Panc1 (cell line): ENCODE measurements at regions not wholly inside any gene's neighbourhood (a gene's known extent, or its start where the extent isn't known, plus 50 kb on each side); places are given as distances from the start of the nearest gene placed in this dataset.

Source experiments
- ATAC-seq: fragments of 200-7000 bp; cut with Tn5 transposase; 2 replicates; pipeline ENCODE4 v1.9.1; 2020; ENCODE audit warnings: mild to moderate bottlenecking, moderate library complexity
- BruUV-seq: library from RNA; stranded (reverse); fragments of 400-500 nt; replicated peaks from 2 replicates; lab custom pipeline; 2021; lab: Mats Ljungman, UMichigan
- CTCF ChIA-PET: fragments of 300-600 bp; sonication (Branson Sonifier 250); formaldehyde crosslinking; loops from one replicate; lab custom pipeline; 2022; ENCODE audit warnings: antibody characterized with exemption; lab: Charles Lee
- POLR2A ChIA-PET: fragments of 300-600 bp; sonication (Branson Sonifier 250); formaldehyde crosslinking; loops from one replicate; lab custom pipeline; 2022; ENCODE audit warnings: antibody characterized with exemption; lab: Charles Lee
- DNase-seq: peaks from one replicate; pipeline ENCODE4 v3.0.0-alpha.2; 2010; ENCODE audit warnings: low read depth, low spot score
- H3K27ac ChIP-seq: 2 replicates; pipeline ENCODE4 v1.5.1; 2011; ENCODE audit warnings: mild to moderate bottlenecking, low read length, inconsistent platforms
- H3K27me3 ChIP-seq: fragments of 200-500 bp; sonication (Bioruptor generic); 2 replicates; pipeline ENCODE4 v1.6.0; 2014; ENCODE audit warnings: low read length, inconsistent platforms; ENCODE audit not compliant: control insufficient read depth, insufficient read depth
- H3K36me3 ChIP-seq: fragments of 200-500 bp; sonication (Bioruptor generic); 2 replicates; pipeline ENCODE4 v1.5.1; 2014; ENCODE audit warnings: inconsistent platforms, mild to moderate bottlenecking, low read length, moderate library complexity; ENCODE audit not compliant: control insufficient read depth, insufficient read depth
- H3K4me1 ChIP-seq: 2 replicates; pipeline ENCODE4 v1.5.1; 2011; ENCODE audit warnings: inconsistent platforms, mild to moderate bottlenecking, low read length, moderate library complexity; ENCODE audit not compliant: control insufficient read depth, insufficient read depth
- H3K4me3 ChIP-seq, 2 experiments: 2 replicates each; pipeline ENCODE4 v1.5.1; 2011 to 2012; ENCODE audit warnings: low read depth in 2 of 2, low read length in 2 of 2, mild to moderate bottlenecking in 2 of 2, inconsistent platforms in 1 of 2, moderate library complexity in 1 of 2
- H3K9me3 ChIP-seq: fragments of 200-500 bp; sonication (Bioruptor generic); 2 replicates; pipeline ENCODE4 v1.5.1; 2014; ENCODE audit warnings: low read depth, mild to moderate bottlenecking, inconsistent platforms, low read length, moderate library complexity; ENCODE audit not compliant: control insufficient read depth, insufficient read depth
- POLR2AphosphoS5 ChIP-seq: IDR thresholded peaks from 2 replicates; pipeline ENCODE4 v1.6.1; 2012; ENCODE audit warnings: mild to moderate bottlenecking, low read depth, low read length, moderate library complexity
- SIN3A ChIP-seq: IDR thresholded peaks from 2 replicates; pipeline ENCODE4 v1.6.1; 2012; ENCODE audit warnings: low read depth, mild to moderate bottlenecking, low read length, moderate library complexity, borderline replicate concordance; ENCODE audit not compliant: insufficient read depth
- TCF7L2 ChIP-seq: IDR thresholded peaks from 2 replicates; pipeline ENCODE4 v1.6.1; 2011; ENCODE audit warnings: mild to moderate bottlenecking, low read depth, low read length, inconsistent platforms
- in situ Hi-C: cut with HindIII; loops from 2 replicates; pipeline ENCODE4 v1.10.0; 2016; ENCODE audit warnings: low sequenced_read_pairs, low pct_unique_long_range_greater_than_20kb
- intact Hi-C: fragments of 100-400 bp; cut with micrococcal nuclease; formaldehyde crosslinking; loops from one replicate; pipeline ENCODE4 v1.10.0; 2022; ENCODE audit not compliant: unreplicated experiment
- TF ChIP-seq, protein P1 (sequence below), 2 experiments: IDR thresholded peaks; 2 replicates each; pipeline ENCODE4 v1.6.1; 2011 to 2012; ENCODE audit warnings: low read depth in 2 of 2, control low read depth in 1 of 2, low read length in 1 of 2, mild to moderate bottlenecking in 1 of 2, moderate library complexity in 1 of 2; ENCODE audit not compliant: insufficient read depth in 1 of 2
- TF ChIP-seq, protein P2 (sequence below): fragments of 450-650 bp; IDR thresholded peaks from 2 replicates; pipeline ENCODE4 v1.5.1; 2017; ENCODE audit warnings: mild to moderate bottlenecking

DNA sequence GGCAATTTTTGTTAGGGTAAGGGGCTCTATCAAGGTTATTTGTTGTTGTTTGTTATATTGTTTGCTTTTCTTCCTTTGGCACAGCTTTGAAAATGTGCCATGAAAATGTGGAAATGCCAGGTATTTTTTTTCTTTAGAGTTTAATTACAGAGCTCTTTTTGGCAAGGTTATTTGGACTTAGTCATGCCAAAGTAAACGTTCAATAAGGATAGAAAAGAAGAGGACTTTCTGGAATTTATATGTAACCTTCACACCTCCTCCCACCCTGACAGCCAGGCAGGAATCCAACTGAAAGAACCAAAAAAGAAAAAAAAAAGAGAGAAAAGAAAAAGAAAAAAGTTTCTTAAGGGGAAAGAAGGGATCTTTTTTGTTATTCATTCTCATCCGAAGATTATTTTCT, 217.8 kb downstream of the KITLG start:
- Histone ChIP-seq H3K27ac (no peak overlapping the region), H3K4me1 (no peaks in the 10 kb centered on the region), H3K27me3 (no peaks in the 10 kb centered on the region), H3K9me3 (no peaks in the 10 kb centered on the region), H3K36me3 (no peaks in the 10 kb centered on the region), H3K4me3 (no peak overlapping the region)
- ATAC-seq (no peak), DNase-seq (no peak)
- TF ChIP-seq TCF7L2 (no peak), POLR2AphosphoS5 (no peak), SIN3A (no peak)
- TF ChIP-seq, protein P1, sequence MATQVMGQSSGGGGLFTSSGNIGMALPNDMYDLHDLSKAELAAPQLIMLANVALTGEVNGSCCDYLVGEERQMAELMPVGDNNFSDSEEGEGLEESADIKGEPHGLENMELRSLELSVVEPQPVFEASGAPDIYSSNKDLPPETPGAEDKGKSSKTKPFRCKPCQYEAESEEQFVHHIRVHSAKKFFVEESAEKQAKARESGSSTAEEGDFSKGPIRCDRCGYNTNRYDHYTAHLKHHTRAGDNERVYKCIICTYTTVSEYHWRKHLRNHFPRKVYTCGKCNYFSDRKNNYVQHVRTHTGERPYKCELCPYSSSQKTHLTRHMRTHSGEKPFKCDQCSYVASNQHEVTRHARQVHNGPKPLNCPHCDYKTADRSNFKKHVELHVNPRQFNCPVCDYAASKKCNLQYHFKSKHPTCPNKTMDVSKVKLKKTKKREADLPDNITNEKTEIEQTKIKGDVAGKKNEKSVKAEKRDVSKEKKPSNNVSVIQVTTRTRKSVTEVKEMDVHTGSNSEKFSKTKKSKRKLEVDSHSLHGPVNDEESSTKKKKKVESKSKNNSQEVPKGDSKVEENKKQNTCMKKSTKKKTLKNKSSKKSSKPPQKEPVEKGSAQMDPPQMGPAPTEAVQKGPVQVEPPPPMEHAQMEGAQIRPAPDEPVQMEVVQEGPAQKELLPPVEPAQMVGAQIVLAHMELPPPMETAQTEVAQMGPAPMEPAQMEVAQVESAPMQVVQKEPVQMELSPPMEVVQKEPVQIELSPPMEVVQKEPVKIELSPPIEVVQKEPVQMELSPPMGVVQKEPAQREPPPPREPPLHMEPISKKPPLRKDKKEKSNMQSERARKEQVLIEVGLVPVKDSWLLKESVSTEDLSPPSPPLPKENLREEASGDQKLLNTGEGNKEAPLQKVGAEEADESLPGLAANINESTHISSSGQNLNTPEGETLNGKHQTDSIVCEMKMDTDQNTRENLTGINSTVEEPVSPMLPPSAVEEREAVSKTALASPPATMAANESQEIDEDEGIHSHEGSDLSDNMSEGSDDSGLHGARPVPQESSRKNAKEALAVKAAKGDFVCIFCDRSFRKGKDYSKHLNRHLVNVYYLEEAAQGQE (IDR thresholded peaks at IDR 0.05; ENCODE audit: insufficient read depth in 1 of 2, low read depth in 2 of 2, low read length in 1 of 2) = no peak
- TF ChIP-seq, protein P2, sequence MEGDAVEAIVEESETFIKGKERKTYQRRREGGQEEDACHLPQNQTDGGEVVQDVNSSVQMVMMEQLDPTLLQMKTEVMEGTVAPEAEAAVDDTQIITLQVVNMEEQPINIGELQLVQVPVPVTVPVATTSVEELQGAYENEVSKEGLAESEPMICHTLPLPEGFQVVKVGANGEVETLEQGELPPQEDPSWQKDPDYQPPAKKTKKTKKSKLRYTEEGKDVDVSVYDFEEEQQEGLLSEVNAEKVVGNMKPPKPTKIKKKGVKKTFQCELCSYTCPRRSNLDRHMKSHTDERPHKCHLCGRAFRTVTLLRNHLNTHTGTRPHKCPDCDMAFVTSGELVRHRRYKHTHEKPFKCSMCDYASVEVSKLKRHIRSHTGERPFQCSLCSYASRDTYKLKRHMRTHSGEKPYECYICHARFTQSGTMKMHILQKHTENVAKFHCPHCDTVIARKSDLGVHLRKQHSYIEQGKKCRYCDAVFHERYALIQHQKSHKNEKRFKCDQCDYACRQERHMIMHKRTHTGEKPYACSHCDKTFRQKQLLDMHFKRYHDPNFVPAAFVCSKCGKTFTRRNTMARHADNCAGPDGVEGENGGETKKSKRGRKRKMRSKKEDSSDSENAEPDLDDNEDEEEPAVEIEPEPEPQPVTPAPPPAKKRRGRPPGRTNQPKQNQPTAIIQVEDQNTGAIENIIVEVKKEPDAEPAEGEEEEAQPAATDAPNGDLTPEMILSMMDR = no peak
- ChIA-PET CTCF (no interaction called here), POLR2A (interaction anchor here (0.6 kb wide), 1 partner anchor 968 kb away, joined by 4 read pairs; no protein-coding TSS in a partner anchor)
- BruUV-seq = no TSS peak
- intact Hi-C loops (no loop called here), in situ Hi-C loops (no loop called here)

DNA sequence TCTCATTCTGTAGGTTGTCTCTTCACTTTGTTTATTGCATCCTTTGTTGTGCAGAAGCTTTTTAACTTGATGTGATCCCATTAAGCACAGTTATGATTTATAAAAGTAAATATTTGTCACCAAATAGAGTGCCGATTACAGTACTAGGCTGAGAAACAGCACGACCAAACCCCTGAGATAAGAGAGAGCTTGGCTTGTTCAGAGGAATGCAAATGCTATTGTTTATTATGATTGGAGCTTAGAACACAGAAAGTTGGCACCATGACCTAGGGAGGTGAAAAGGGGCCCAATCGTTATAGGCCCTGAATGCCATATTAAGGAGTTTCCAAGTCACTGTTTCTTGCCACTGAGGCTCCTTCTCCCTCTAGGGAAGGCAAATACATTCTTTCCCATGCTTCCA, 214.9 kb downstream of the KITLG start:
- ChIA-PET CTCF (no interaction called here), POLR2A (no interaction called here)
- TF ChIP-seq, protein P1 (IDR thresholded peaks at IDR 0.05; ENCODE audit: insufficient read depth in 1 of 2, low read depth in 2 of 2, low read length in 1 of 2) = no peak
- TF ChIP-seq SIN3A (no peak), TCF7L2 (no peak), POLR2AphosphoS5 (no peak)
- TF ChIP-seq, protein P2 = no peak
- Histone ChIP-seq H3K9me3 (no peaks in the 10 kb centered on the region), H3K4me3 (no peak overlapping the region), H3K27ac (no peak overlapping the region), H3K27me3 (no peaks in the 10 kb centered on the region), H3K36me3 (no peaks in the 10 kb centered on the region), H3K4me1 (no peaks in the 10 kb centered on the region)
- no TSS peak for BruUV-seq
- intact Hi-C loops = no loop called here
- in situ Hi-C loops = no loop called here
- ATAC-seq (no peak), DNase-seq (no peak)
